HepG2 (cell line): ENCODE measurements at regions not wholly inside any gene's neighbourhood (a gene's known extent, or its start where the extent isn't known, plus 50 kb on each side); places are given as distances from the start of the nearest gene placed in this dataset.

Experiments used
- CSRNP2 ChIP-seq: sonication (generic); formaldehyde crosslinking; conservative IDR thresholded peaks from 2 replicates; pipeline ENCODE4 v1.8.0; 2022; ENCODE audit warnings: low read depth, missing genetic modification reagents
- FUBP1 ChIP-seq: sonication (generic); formaldehyde crosslinking; IDR thresholded peaks from 2 replicates; pipeline ENCODE4 v1.5.1; 2020; ENCODE audit warnings: missing genetic modification reagents, mild to moderate bottlenecking, borderline replicate concordance
- IKZF4 ChIP-seq: sonication (generic); formaldehyde crosslinking; IDR thresholded peaks from 2 replicates; pipeline ENCODE4 v1.5.1; 2020; ENCODE audit warnings: borderline replicate concordance, mild to moderate bottlenecking, low read depth, missing genetic modification reagents; ENCODE audit errors: not compliant biosample characterization
- MEIS2 ChIP-seq: sonication (generic); formaldehyde crosslinking; IDR thresholded peaks from 2 replicates; pipeline ENCODE4 v1.9.0; 2021; ENCODE audit warnings: mild to moderate bottlenecking, missing genetic modification reagents
- MTF2 ChIP-seq: sonication (generic); formaldehyde crosslinking; IDR thresholded peaks from 2 replicates; pipeline ENCODE4 v1.5.0; 2020; ENCODE audit warnings: missing genetic modification reagents, borderline replicate concordance
- NFKB2 ChIP-seq: sonication (generic); formaldehyde crosslinking; IDR thresholded peaks from 2 replicates; pipeline ENCODE4 v1.4.0; 2020; ENCODE audit warnings: missing genetic modification reagents, borderline replicate concordance
- NFYB ChIP-seq: sonication (generic); formaldehyde crosslinking; IDR thresholded peaks from 2 replicates; pipeline ENCODE4 v1.4.0; 2020; ENCODE audit warnings: missing genetic modification reagents
- RBAK ChIP-seq: sonication (generic); formaldehyde crosslinking; IDR thresholded peaks from 2 replicates; pipeline ENCODE4 v1.5.1; 2020; ENCODE audit warnings: mild to moderate bottlenecking, missing genetic modification reagents
- RERE ChIP-seq: IDR thresholded peaks from 2 replicates; pipeline ENCODE4 v1.6.1; 2016; ENCODE audit warnings: low read depth, missing genetic modification reagents, missing compliant biosample characterization
- SNRNP70 ChIP-seq: fragments of 200-400 bp; formaldehyde crosslinking; IDR thresholded peaks from 2 replicates; pipeline ENCODE4 v1.6.1; 2017; ENCODE audit warnings: mild to moderate bottlenecking, low read depth, low read length, moderate library complexity
- SRF ChIP-seq: IDR thresholded peaks from 2 replicates; pipeline ENCODE4 v1.6.1; 2011; ENCODE audit warnings: mild to moderate bottlenecking, low read depth, low read length, moderate library complexity
- ZC3H4 ChIP-seq: sonication (generic); formaldehyde crosslinking; IDR thresholded peaks from 2 replicates; pipeline ENCODE4 v1.4.0; 2020; ENCODE audit warnings: missing genetic modification reagents, borderline replicate concordance
- ZNF143 ChIP-seq: sonication (generic); formaldehyde crosslinking; IDR thresholded peaks from 2 replicates; pipeline ENCODE4 v1.4.0; 2020; ENCODE audit warnings: missing genetic modification reagents
- ZNF18 ChIP-seq: sonication (generic); formaldehyde crosslinking; IDR thresholded peaks from 2 replicates; pipeline ENCODE4 v1.8.0; 2022; ENCODE audit warnings: mild to moderate bottlenecking, missing genetic modification reagents; ENCODE audit not compliant: insufficient replicate concordance
- ZNF468 ChIP-seq: sonication (generic); formaldehyde crosslinking; IDR thresholded peaks from 2 replicates; pipeline ENCODE4 v1.8.0; 2022; ENCODE audit warnings: mild to moderate bottlenecking, moderate library complexity, missing genetic modification reagents
- ZNF549 ChIP-seq: sonication (generic); formaldehyde crosslinking; IDR thresholded peaks from 2 replicates; pipeline ENCODE4 v1.5.0; 2020; ENCODE audit warnings: missing genetic modification reagents
- ZNF557 ChIP-seq: sonication (generic); formaldehyde crosslinking; IDR thresholded peaks from 2 replicates; pipeline ENCODE4 v1.4.0; 2020; ENCODE audit warnings: missing genetic modification reagents
- ZNF83 ChIP-seq: sonication (generic); formaldehyde crosslinking; IDR thresholded peaks from 2 replicates; pipeline ENCODE4 v1.4.0; 2020; ENCODE audit warnings: missing genetic modification reagents, mild to moderate bottlenecking, borderline replicate concordance
- ZSCAN9 ChIP-seq: IDR thresholded peaks from 2 replicates; pipeline ENCODE4 v1.6.1; 2016; ENCODE audit warnings: borderline replicate concordance

- TF ChIP-seq ZNF18 (CRISPR knock-in tag) (no peak), ZC3H4 (CRISPR knock-in tag) (no peak), RBAK (CRISPR knock-in tag) (peak; percentile 94), SRF (no peak), NFYB (no peak; the same call in 1 of the 2 replicates), ZSCAN9 (CRISPR knock-in tag) (peak; percentile 19; the same call in 1 of the 2 replicates), ZNF549 (CRISPR knock-in tag) (no peak), RERE (no peak), FUBP1 (CRISPR knock-in tag) (no peak), SNRNP70 (no peak), ZNF557 (CRISPR knock-in tag) (no peak), CSRNP2 (CRISPR knock-in tag) (no peak), ZNF83 (CRISPR knock-in tag) (no peak), MEIS2 (CRISPR knock-in tag) (no peak), ZNF143 (CRISPR knock-in tag) (no peak), IKZF4 (CRISPR knock-in tag) (no peak), NFKB2 (CRISPR knock-in tag) (no peak), ZNF468 (CRISPR knock-in tag) (no peak), MTF2 (CRISPR knock-in tag) (no peak)
Observed at GRCh38 chr6:137793805-137794515, 73.1 kb upstream of the TNFAIP3 start (continued).
